ENCODE measurements at regions not wholly inside any gene's neighbourhood (a gene's known extent, or its start where the extent isn't known, plus 50 kb on each side); places are given as distances from the start of the nearest gene placed in this dataset.

GRCh38 chr7:112596981-112597380 lies 116.2 kb downstream of the LSMEM1 start:
- POLR2A ChIA-PET: no interaction called here
- no peak overlapping the region for H2AFZ ChIP-seq (ENCODE audit: low read depth, low read length, poor library complexity, severe bottlenecking)
- RAD21 ChIA-PET (ENCODE audit: low non-redundant PET in 1 of 2, low total read pairs in 2 of 2, uncharacterized antibody in 2 of 2, unreplicated experiment in 2 of 2): no interaction called here
- H3K9me3 ChIP-seq (ENCODE audit: control insufficient read depth in 1 of 2, insufficient read depth in 1 of 2, low read depth in 1 of 2, low read length in 2 of 2): no peaks in the 10 kb centered on the region
- H3K9ac ChIP-seq (ENCODE audit: low read length): no peak overlapping the region
- H4K20me1 ChIP-seq (ENCODE audit: insufficient read depth): no peaks in the 10 kb centered on the region
- ATAC-seq: no peak
- H3K79me2 ChIP-seq (ENCODE audit: insufficient read depth, low read length): no peaks in the 10 kb centered on the region
- DNase-seq (ENCODE audit: low read depth, low spot score): no peak
- no TSS peak for BruUV-seq (replicated peaks)
- no peak overlapping the region for H3K27ac ChIP-seq (ENCODE audit: low read depth, low read length)
- H3K27me3 ChIP-seq (ENCODE audit: insufficient read depth, low read length): no peaks in the 10 kb centered on the region
- CTCF ChIA-PET: no interaction called here
- TF ChIP-seq POLR2AphosphoS5 (IDR thresholded peaks at IDR 0.05; ENCODE audit: low read depth, low read length): no peak
- TF ChIP-seq TCF7L2 (IDR thresholded peaks at IDR 0.05; ENCODE audit: borderline replicate concordance, extremely low read depth, insufficient read depth, insufficient read length): no peak
- TF ChIP-seq SIN3A (IDR thresholded peaks at IDR 0.05; ENCODE audit: low read depth): no peak
- no peak for TF ChIP-seq EZH2 (IDR thresholded peaks at IDR 0.05)
- TF ChIP-seq REST (IDR thresholded peaks at IDR 0.05; ENCODE audit: low read depth): no peak
- no peak for TF ChIP-seq JUND (IDR thresholded peaks at IDR 0.05)
- no peak for TF ChIP-seq CBX3 (IDR thresholded peaks at IDR 0.05; ENCODE audit: low read depth)
- TF ChIP-seq YY1 (IDR thresholded peaks at IDR 0.05; ENCODE audit: extremely low read depth, insufficient replicate concordance, low read depth, low read length): no peak
- TF ChIP-seq ZBTB33 (IDR thresholded peaks at IDR 0.05; ENCODE audit: extremely low read depth, insufficient replicate concordance, low read length): no peak
- H3K4me3 ChIP-seq (replicated peaks in 1 of 2; ENCODE audit: low read depth in 1 of 2, low read length in 2 of 2): no peak overlapping the region
- intact Hi-C loops (cut with micrococcal nuclease): no loop called here
- H3K4me2 ChIP-seq (ENCODE audit: low read length): no peak overlapping the region
- H3K4me1 ChIP-seq (ENCODE audit: control insufficient read depth in 1 of 2, insufficient read depth in 2 of 2, low read length in 2 of 2): no peaks in the 10 kb centered on the region
- no peaks in the 10 kb centered on the region for H3K36me3 ChIP-seq (ENCODE audit: control insufficient read depth in 1 of 2, insufficient read depth in 2 of 2, low read length in 2 of 2)
- H3K9me2 ChIP-seq (ENCODE audit: insufficient read depth): no peaks in the 10 kb centered on the region
